Osteoblast (primary cell): ENCODE measurements at regions not wholly inside any gene's neighbourhood (a gene's known extent, or its start where the extent isn't known, plus 50 kb on each side); places are given as distances from the start of the nearest gene placed in this dataset.

Experiments
- DNase-seq: peaks from one replicate; pipeline ENCODE4 v3.0.0; 2011; ENCODE audit warnings: low spot score, mixed read lengths; ENCODE audit not compliant: insufficient read length; ENCODE audit errors: missing footprints
- H2AFZ ChIP-seq: 2 replicates; pipeline ENCODE4 v1.6.0; 2011; ENCODE audit warnings: mild to moderate bottlenecking, low read length
- H3K27ac ChIP-seq: 2 replicates; pipeline ENCODE4 v1.5.1; 2011; ENCODE audit warnings: mild to moderate bottlenecking, low read depth, low read length, moderate library complexity
- H3K27me3 ChIP-seq: 2 replicates; pipeline ENCODE4 v1.6.0; 2012; ENCODE audit warnings: mild to moderate bottlenecking, control low read depth, inconsistent platforms, low read length, moderate library complexity; ENCODE audit not compliant: insufficient read depth
- H3K36me3 ChIP-seq: 2 replicates; pipeline ENCODE4 v1.5.1; 2011; ENCODE audit warnings: mild to moderate bottlenecking, low read length, control low read depth, moderate library complexity; ENCODE audit not compliant: insufficient read depth
- H3K4me1 ChIP-seq: 2 replicates; pipeline ENCODE4 v1.5.1; 2011; ENCODE audit warnings: mild to moderate bottlenecking, low read length, control low read depth, moderate library complexity; ENCODE audit not compliant: insufficient read depth
- H3K4me2 ChIP-seq: 2 replicates; pipeline ENCODE4 v1.6.0; 2011; ENCODE audit warnings: mild to moderate bottlenecking, low read length; ENCODE audit not compliant: insufficient read depth
- H3K4me3 ChIP-seq: fragments of 200-600 bp; sonication (generic); 3 replicates; pipeline ENCODE4 v1.5.1; 2012; ENCODE audit warnings: mild to moderate bottlenecking, low read length, inconsistent platforms; ENCODE audit not compliant: insufficient read depth
- H3K79me2 ChIP-seq: 2 replicates; pipeline ENCODE4 v1.6.0; 2012; ENCODE audit warnings: mild to moderate bottlenecking, low read length, control low read depth, inconsistent platforms; ENCODE audit not compliant: insufficient read depth
- H3K9me3 ChIP-seq: 2 replicates; pipeline ENCODE4 v1.5.1; 2011; ENCODE audit warnings: low read depth, low read length, control low read depth
- H4K20me1 ChIP-seq: 2 replicates; pipeline ENCODE4 v1.6.0; 2012; ENCODE audit warnings: mild to moderate bottlenecking, low read length, control low read depth; ENCODE audit not compliant: insufficient read depth
- CTCF ChIP-seq: IDR thresholded peaks from 2 replicates; pipeline ENCODE4 v1.5.1; 2011; ENCODE audit warnings: mild to moderate bottlenecking, low read depth, low read length, moderate library complexity; ENCODE audit errors: extremely low read depth

DNA sequence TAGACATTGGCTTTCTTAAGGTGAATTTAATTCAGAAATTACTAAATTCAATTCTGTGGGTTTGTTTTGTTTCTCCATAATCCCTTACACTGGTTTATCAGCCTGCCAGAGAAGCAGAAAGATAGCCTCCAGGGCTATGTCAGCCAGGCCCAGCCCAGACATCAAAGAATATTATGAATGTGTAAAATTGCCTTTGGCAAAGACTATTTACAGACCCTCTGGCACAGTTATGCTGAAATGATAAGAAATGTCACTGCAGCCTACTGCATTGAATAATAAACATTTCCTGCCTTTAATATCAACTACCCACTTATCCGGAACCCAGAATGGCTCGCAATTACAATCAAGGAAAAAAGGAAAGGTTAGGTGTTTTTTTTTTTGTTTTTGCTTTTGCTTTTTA is 562.5 kb upstream of the LRRC4C start:
- H2AFZ ChIP-seq = no peak overlapping the region

GRCh38 chr11:42023267-42023666 is 563.8 kb upstream of the LRRC4C start:
- H4K20me1 ChIP-seq = no peaks in the 10 kb centered on the region
- no peak overlapping the region for H3K27ac ChIP-seq
- H3K4me3 ChIP-seq = no peak overlapping the region
- H3K4me2 ChIP-seq = no peak overlapping the region
- H3K9me3 ChIP-seq = no peaks in the 10 kb centered on the region
- H3K4me1 ChIP-seq = no peaks in the 10 kb centered on the region
- no peak for TF ChIP-seq CTCF
- H3K27me3 ChIP-seq = no peaks in the 10 kb centered on the region
- no peaks in the 10 kb centered on the region for H3K36me3 ChIP-seq
- H3K79me2 ChIP-seq = no peaks in the 10 kb centered on the region
- DNase-seq = no peak
- H2AFZ ChIP-seq = no peak overlapping the region

More for the DNA sequence above, 562.5 kb upstream of the LRRC4C start:
- Histone ChIP-seq H3K4me1 (no peaks in the 10 kb centered on the region), H3K79me2 (no peaks in the 10 kb centered on the region), H3K36me3 (no peaks in the 10 kb centered on the region), H3K27me3 (no peaks in the 10 kb centered on the region), H4K20me1 (no peaks in the 10 kb centered on the region), H3K4me3 (no peak overlapping the region), H3K9me3 (no peaks in the 10 kb centered on the region), H3K4me2 (no peak overlapping the region), H3K27ac (no peak overlapping the region)
- no peak for TF ChIP-seq CTCF
- no peak for DNase-seq

GRCh38 chr11:42025121-42025803 is 565.8 kb upstream of the LRRC4C start:
- H3K27ac ChIP-seq = no peak overlapping the region
- H3K9me3 ChIP-seq = no peaks in the 10 kb centered on the region
- TF ChIP-seq CTCF = no peak
- no peaks in the 10 kb centered on the region for H3K36me3 ChIP-seq
- no peaks in the 10 kb centered on the region for H3K4me1 ChIP-seq
- H2AFZ ChIP-seq = no peak overlapping the region
- no peaks in the 10 kb centered on the region for H3K27me3 ChIP-seq
- H3K4me3 ChIP-seq = no peak overlapping the region
- H3K79me2 ChIP-seq = no peaks in the 10 kb centered on the region
- no peak for DNase-seq
- no peak overlapping the region for H3K4me2 ChIP-seq
- H4K20me1 ChIP-seq = no peaks in the 10 kb centered on the region

- no peak for TF ChIP-seq CTCF
- H2AFZ ChIP-seq = no peak overlapping the region
These were observed 575.4 kb upstream of the LRRC4C start for GRCh38 chr11:42034826-42035225.

More at GRCh38 chr11:42034826-42035225, 575.4 kb upstream of the LRRC4C start:
- no peaks in the 10 kb centered on the region for H3K27me3 ChIP-seq
- H3K79me2 ChIP-seq = no peaks in the 10 kb centered on the region
- no peaks in the 10 kb centered on the region for H3K4me1 ChIP-seq
- H4K20me1 ChIP-seq = no peaks in the 10 kb centered on the region
- H3K4me3 ChIP-seq = no peak overlapping the region
- H3K36me3 ChIP-seq = no peaks in the 10 kb centered on the region
- peak; percentile 3 for DNase-seq
- H3K27ac ChIP-seq = no peak overlapping the region
- H3K4me2 ChIP-seq = no peak overlapping the region
- H3K9me3 ChIP-seq = no peaks in the 10 kb centered on the region
